Choroid plexus epithelial cell (primary cell): ENCODE measurements at regions not wholly inside any gene's neighbourhood (a gene's known extent, or its start where the extent isn't known, plus 50 kb on each side); places are given as distances from the start of the nearest gene placed in this dataset.

Source experiments
- DNase-seq: peaks from one replicate; pipeline ENCODE4 v3.0.0-alpha.2; 2010; ENCODE audit warnings: low read depth
- H3K4me3 ChIP-seq: 2 replicates; pipeline ENCODE4 v1.5.1; 2011; ENCODE audit warnings: low read depth, mild to moderate bottlenecking, control low read depth, low read length, moderate library complexity
- CTCF ChIP-seq: conservative IDR thresholded peaks from 2 replicates; pipeline ENCODE4 v1.5.1; 2011; ENCODE audit warnings: low read depth, mild to moderate bottlenecking, control low read depth, inconsistent platforms, low read length, moderate library complexity

- DNase-seq: no peak
- no peak for TF ChIP-seq CTCF
- H3K4me3 ChIP-seq: no peak overlapping the region
Observed at GRCh38 chr10:128540781-128541761, 414.8 kb upstream of the MKI67 start.

GRCh38 chr10:128541926-128542475 is 415.8 kb upstream of the MKI67 start:
- no peak for DNase-seq
- no peak overlapping the region for H3K4me3 ChIP-seq
- no peak for TF ChIP-seq CTCF

GRCh38 chr10:128542659-128543058 is 416.4 kb upstream of the MKI67 start:
- DNase-seq: no peak
- no peak for TF ChIP-seq CTCF
- H3K4me3 ChIP-seq: no peak overlapping the region

- no peak overlapping the region for H3K4me3 ChIP-seq
- no peak for DNase-seq
- no peak for TF ChIP-seq CTCF
Observed at GRCh38 chr10:128543151-128543550, 416.9 kb upstream of the MKI67 start.

- DNase-seq: no peak
- no peak overlapping the region for H3K4me3 ChIP-seq
- no peak for TF ChIP-seq CTCF
Observed at GRCh38 chr10:128545216-128545615, 419.0 kb upstream of the MKI67 start.

GRCh38 chr10:128546651-128547165 is 420.5 kb upstream of the MKI67 start:
- no peak overlapping the region for H3K4me3 ChIP-seq
- no peak for DNase-seq
- no peak for TF ChIP-seq CTCF
